ENCODE measurements at regions not wholly inside any gene's neighbourhood (a gene's known extent, or its start where the extent isn't known, plus 50 kb on each side); places are given as distances from the start of the nearest gene placed in this dataset.
"Not testable (repeated sequence)": the region's sequence is repeated elsewhere in the genome, so short reads cannot be mapped to it uniquely, and the experiment has no call there.

GRCh38 chr4:171298048-171298718 is 515.0 kb upstream of the GALNTL6 start:
- not testable (repeated sequence) for DNase-seq

DNA sequence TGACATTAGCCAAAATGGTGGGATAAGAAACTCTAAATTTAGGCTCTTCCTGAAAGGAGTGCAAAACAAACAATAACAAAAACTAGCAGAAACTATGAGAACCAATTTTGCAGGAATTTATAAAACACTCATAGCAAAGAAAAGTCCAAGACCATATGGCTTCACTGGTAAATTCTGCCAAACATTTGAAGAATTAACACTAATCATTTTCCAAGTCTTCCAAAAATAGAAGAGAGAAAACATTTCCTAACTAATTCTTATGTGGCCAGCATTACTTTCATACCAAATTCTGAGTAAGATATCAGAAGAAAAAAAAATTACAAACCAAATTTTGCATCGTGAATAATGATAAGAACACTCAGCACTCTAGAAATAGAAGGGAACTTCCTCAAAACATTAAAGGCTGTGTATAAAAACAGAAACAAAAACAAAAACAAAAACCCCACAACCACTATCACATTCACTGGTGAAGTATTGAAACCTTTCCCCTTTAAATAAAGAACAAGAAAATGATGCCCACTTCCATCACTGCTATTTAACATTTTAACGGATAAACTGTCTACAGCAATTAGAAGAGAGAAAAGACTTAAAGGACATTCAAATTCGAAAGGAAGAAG is 524.3 kb upstream of the GALNTL6 start:
- no peak for DNase-seq

DNA sequence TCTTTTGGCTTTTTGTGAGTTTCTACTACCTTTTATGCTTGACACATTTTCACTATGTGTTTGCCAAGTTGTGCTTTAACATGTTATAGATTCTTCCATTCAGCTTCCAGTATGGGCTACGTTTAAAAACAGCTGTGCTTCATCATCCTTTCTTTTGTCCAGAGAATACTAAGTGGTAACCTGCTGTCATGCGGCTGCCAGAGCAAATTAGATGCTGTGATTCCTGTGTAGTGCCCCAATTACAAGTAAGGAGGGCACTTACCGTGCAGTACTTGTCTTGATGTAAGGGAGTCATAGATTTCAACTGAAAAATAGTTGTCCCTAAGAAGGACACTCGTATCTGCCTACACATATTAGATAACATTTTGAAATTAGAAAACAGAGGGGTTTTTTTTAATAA is 531.8 kb upstream of the GALNTL6 start:
- no peak for DNase-seq

GRCh38 chr4:171279131-171279530 is 534.1 kb upstream of the GALNTL6 start:
- DNase-seq, result no peak

- DNase-seq, result no peak
Measured at GRCh38 chr4:171266671-171267070, 546.5 kb upstream of the GALNTL6 start.

DNA sequence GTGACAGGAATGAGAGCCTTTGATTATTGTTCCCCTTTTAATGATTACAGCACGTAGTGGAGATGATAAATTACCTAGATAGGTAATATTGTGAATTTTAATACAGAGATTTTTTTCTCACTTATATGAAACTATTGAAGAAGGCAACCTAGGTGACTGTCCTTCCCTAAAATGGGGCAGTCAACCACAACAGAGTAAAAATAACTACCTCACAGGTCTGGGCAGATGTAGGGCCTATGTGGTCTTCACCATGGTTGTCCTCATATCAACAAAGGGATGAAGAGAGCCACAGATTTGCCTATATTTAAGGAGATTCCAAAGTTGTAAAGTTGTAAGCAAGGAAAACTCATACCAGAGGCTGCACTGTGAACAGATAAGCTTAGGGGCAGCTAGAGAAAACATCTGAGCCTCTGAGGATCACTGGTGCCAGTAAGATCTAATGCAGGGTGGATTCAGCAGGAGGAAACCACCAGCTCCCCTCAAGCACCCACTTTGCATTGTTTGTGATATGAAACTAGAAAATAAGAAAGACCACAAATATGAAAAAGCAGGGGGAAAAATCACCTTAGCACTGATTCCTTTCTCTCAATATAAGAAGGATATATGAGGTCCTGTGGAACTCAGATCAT is 547.9 kb upstream of the GALNTL6 start:
- no peak for DNase-seq

DNA sequence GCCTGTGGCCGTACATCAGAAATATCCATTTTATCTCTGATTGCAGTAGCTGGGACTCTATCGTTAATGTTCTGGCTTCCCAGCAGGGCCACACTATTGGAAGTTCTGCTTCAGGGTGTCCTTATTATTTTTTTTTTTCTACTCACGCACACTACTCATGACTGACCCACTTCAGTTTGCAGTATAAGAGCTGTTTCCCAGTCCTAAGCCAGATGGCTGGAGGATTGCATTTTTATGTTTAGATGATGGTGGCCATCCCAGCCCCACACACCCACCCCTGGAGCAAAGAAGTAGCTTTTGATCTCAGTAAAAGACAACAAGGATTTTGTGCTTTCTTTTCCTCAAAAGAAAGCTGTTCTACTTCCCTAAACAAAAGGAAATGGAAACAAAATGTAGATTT is 557.0 kb upstream of the GALNTL6 start:
- DNase-seq, result no peak

DNA sequence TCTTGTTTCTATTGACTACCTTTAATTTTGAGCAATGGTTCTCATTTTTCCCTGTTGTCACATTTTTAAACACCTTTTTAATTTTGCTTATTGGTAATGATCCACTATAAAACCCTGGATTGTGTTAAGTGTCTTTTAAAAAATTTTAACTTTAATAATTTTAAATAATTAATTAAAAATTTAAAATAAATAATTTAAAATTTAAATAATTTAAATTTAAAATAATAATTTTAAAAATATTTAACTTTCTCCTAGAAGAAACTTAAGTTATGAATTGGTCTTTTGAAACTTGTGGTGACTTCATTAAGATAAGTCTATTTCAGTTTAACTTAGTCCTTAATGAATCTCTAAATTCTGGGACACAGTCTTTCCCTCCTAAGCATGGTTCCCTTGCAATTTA is 566.3 kb upstream of the GALNTL6 start:
- no peak for DNase-seq

DNA sequence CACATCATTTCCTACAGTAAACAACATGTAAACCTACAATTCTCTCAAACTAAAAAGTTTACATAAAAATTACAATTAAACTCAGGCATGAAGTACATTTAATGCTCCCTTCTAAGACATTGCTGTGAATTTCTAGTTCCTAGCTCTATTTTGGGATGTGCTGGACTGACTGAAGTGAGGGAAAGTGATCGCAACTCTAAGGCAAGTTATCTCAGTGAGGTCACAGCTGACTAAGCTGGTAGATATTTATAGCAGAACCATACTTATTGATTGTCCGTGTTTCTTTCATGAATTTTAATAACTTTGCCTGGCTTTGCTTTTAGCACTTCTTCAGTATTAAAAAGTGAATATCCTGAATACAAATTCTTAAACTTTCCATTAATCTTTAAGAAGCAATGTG is 570.4 kb upstream of the GALNTL6 start:
- DNase-seq, result no peak

- DNase-seq, result no peak
Measured at GRCh38 chr4:171239196-171239595, 574.0 kb upstream of the GALNTL6 start.

- DNase-seq, result no peak
Measured at GRCh38 chr4:171235521-171235920, 577.7 kb upstream of the GALNTL6 start.

DNA sequence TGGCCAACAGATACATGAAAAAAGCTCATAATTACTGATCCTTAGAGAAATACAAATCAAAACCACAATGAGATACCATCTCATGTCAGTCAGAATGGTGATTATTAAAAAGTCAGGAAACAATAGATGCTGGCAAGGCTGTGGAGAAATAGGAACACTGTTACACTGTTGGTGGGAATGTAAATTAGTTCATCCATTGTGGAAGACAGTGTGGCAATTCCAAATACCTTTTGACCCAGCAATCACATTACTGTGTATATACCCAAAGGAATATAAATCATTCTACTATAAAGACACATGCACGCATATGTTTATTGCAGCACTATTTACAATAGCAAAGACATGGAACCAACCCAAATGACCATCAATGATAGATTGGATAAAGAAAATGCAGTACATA is 583.9 kb upstream of the GALNTL6 start:
- not testable (repeated sequence) for DNase-seq

DNA sequence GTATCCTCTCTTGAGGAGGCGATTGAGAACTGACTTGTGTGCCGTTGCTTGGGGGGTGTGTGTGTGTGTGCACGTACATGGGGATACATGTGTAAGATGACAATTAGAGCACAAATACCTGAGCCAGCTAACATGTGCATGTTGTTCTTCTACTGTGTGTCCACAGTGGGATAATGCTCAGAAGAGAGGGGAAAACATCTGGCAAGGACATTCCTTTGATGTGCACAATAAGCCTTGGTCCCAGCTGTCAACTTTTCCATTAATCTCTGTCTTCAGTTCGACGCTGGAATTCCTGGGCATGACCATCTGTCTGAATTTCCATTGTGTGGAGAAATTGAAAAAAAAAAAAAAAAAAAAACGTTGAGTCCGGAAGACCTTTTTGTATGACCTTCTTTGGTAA is 592.0 kb upstream of the GALNTL6 start:
- DNase-seq, result no peak

GRCh38 chr4:171203425-171203824 is 609.8 kb upstream of the GALNTL6 start:
- no peak for DNase-seq

DNA sequence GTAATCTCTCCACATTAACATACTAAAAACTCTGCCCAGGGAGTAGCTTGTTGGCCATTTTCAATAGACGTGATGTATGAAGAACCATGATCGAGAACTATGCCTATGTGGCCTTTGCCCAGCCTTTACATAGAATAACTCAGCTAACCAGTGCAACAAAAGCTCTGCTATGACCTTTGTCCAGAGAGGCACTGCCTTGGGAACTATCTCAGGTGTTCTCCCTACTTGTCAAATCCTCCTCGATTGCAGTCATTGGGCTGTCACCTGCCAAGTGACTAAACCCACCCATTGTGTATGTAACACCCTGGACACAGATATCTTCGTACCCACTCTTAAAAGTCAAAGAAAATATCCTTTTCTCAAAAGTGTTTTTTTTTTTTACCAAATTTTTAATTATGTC is 610.3 kb upstream of the GALNTL6 start:
- no peak for DNase-seq

- no peak for DNase-seq
Measured at GRCh38 chr4:171186700-171187099, 626.5 kb upstream of the GALNTL6 start.

DNA sequence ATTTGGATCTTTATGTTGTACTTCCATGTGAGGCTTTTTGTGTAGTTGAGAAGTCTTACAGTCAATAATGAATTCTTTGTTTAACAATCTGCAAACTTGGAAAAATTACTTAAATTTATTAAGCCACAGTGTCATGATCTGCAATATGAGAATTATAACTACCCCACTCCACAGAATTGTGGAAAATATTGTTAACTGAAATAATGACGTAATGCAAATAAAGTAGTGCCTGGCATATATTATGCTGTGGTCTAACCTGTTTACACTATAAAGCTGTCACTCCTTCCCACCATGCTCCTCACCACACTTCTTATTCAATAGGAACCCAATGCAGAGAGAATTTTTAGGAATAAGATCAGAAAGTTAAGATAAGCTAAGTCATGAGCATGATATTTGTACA is 632.1 kb upstream of the GALNTL6 start:
- DNase-seq, result no peak

GRCh38 chr4:171170671-171171070 is 642.5 kb upstream of the GALNTL6 start:
- no peak for DNase-seq

- no peak for DNase-seq
Measured at GRCh38 chr4:171169396-171169795, 643.8 kb upstream of the GALNTL6 start.

- DNase-seq, result no peak
Measured at GRCh38 chr4:171162478-171162877, 650.7 kb upstream of the GALNTL6 start.

DNA sequence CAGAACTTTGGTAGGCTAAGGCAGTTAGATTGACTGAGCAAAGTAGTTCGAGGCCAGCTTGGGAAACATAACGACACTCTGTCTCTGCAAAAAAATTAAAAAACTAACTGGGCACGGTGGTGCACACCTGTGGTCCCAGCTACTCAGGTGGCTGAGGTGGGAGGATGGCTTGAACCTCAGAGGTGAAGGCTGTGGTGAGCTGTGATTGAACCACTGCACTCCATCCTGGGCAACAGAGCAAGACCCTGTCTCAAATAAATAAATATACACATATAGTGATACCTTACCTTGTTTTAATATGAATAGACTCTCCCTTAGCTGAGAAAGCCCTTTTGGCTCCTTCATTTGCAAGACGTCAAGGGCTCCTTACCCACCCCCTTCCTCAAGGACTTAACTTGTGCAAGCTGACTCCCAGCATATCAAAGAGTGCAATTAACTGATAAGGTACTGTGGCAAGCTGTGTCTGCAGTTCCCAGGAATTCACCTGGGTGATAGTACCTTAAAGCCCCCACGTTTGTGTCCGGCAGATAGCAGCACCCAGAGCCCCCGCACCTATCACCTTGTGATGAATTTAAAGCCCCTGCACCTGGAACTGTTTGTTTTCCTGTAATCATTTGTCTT is 655.6 kb upstream of the GALNTL6 start:
- DNase-seq, result no peak

DNA sequence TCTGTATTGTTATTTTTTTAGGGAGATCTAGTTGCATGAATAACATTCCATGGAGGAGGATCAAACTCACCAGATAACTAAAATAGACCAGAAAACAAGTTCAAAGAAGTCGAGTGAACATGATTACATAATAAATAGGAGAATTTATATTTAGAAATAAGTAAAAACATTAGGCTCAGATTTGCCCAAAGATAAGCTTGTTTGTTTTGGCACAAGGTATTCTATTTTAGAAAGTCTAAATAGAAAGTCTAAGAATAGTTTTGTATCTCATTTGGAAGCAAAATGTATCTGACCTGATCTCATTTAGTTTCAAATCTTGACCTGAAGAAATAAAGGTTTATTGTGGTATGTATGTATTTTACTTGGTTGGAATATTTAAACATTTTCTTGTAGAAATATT is 670.6 kb upstream of the GALNTL6 start:
- DNase-seq, result no peak

DNA sequence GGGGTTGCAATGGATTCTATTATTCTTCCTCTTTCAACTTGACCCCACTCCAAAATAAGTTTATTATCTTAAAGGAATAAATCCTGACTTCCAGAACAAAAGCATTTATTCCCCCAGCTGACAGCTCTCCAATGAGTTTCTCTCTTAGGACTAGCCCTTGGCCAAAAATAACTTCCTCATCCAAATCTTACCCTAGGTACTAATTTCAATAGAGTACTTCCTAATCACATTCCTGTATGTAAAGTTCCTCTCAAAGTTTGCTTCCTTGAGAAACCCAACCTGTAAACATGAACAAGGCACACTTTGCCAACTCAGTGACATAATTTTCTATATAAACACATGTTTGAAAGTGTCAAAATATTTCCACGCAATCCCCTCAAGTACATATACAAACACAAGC is 671.2 kb upstream of the GALNTL6 start:
- DNase-seq, result no peak

DNA sequence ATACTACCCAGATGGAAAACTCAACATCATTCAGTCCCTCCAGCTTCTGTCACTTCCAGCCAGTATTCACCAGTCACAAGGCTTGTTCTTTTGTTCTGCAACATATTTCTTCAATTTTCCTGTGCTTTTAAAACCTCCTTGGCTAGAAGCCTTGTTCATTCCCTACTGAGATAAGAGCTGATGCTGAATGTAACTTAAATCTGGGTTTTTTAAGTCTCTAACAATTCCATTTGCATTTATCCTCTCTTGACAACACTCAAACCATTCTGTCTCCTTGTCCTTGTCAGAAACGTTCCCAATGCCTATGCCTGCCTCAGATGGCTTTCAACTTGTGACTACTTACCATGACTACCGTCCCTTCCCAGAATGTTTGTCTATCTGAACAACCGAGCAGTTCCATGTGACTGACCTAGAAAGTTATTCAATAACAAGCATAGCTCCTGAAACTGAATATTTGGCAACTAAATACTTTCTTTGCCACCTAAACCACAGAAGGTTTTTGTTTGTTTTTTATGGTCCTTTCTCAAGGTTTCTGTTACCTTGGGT is 682.9 kb upstream of the GALNTL6 start:
- DNase-seq, result no peak
